ENCODE measurements at regions not wholly inside any gene's neighbourhood (a gene's known extent, or its start where the extent isn't known, plus 50 kb on each side); places are given as distances from the start of the nearest gene placed in this dataset.
"Not testable (repeated sequence)": the region's sequence is repeated elsewhere in the genome, so short reads cannot be mapped to it uniquely, and the experiment has no call there.

GRCh38 chr16:16609627-16610026, 230.7 kb downstream of the NPIPA7 start:
- not testable (repeated sequence) for TF ChIP-seq YY1 (IDR thresholded peaks at IDR 0.05; ENCODE audit: low read depth, low read length); CTCF (IDR thresholded peaks at IDR 0.05; ENCODE audit: control extremely low read depth in 1 of 3, insufficient read depth in 1 of 3, low read depth in 1 of 3, low read length in 3 of 3); POLR2A (IDR thresholded peaks at IDR 0.05; ENCODE audit: control extremely low read depth in 1 of 2, low read depth in 2 of 2, low read length in 2 of 2); PHF8 (conservative IDR thresholded peaks at IDR 0.05; ENCODE audit: low read depth, low read length); RAD21 (IDR thresholded peaks at IDR 0.05 in 1 of 2, conservative IDR thresholded peaks at IDR 0.05 in 1 of 2; ENCODE audit: low read depth in 2 of 2, low read length in 2 of 2); GABPA (IDR thresholded peaks at IDR 0.05; ENCODE audit: borderline replicate concordance, insufficient read depth, low read length); CEBPB (IDR thresholded peaks at IDR 0.05; ENCODE audit: low read depth, low read length); RFX5 (IDR thresholded peaks at IDR 0.05; ENCODE audit: borderline replicate concordance, low read depth, low read length); EGR1 (IDR thresholded peaks at IDR 0.05; ENCODE audit: borderline replicate concordance, low read depth, low read length); NRF1 (IDR thresholded peaks at IDR 0.05; ENCODE audit: low read depth, low read length); EZH2 (IDR thresholded peaks at IDR 0.05; ENCODE audit: low read depth, low read length, severe bottlenecking); JUN (IDR thresholded peaks at IDR 0.05; ENCODE audit: low read depth, low read length); MAFK (IDR thresholded peaks at IDR 0.05; ENCODE audit: low read depth, low read length)

Data from H1 (cell line).